H9 (cell line): ENCODE measurements at regions not wholly inside any gene's neighbourhood (a gene's known extent, or its start where the extent isn't known, plus 50 kb on each side); places are given as distances from the start of the nearest gene placed in this dataset.

Experiments
- DNase-seq: peaks from one replicate; pipeline ENCODE4 v3.0.0-alpha.2; 2017
- H2AFZ ChIP-seq: one replicate; pipeline ENCODE4 v1.6.1; 2013; ENCODE audit warnings: mild to moderate bottlenecking, low read length, control low read depth, moderate library complexity
- H2AK5ac ChIP-seq: 2 replicates; pipeline ENCODE4 v1.6.1; 2013; ENCODE audit warnings: low read length, control low read depth, mixed read lengths; ENCODE audit not compliant: insufficient read length
- H2BK120ac ChIP-seq: one replicate; pipeline ENCODE4 v1.6.1; 2013; ENCODE audit warnings: low read depth, mild to moderate bottlenecking, low read length, control low read depth, inconsistent platforms; ENCODE audit not compliant: poor library complexity, severe bottlenecking
- H2BK12ac ChIP-seq: 2 replicates; pipeline ENCODE4 v1.6.1; 2013; ENCODE audit warnings: low read length, control low read depth, mixed read lengths, low read depth; ENCODE audit not compliant: insufficient read length
- H2BK15ac ChIP-seq: 2 replicates; pipeline ENCODE4 v1.6.1; 2013; ENCODE audit warnings: low read depth, low read length, control low read depth
- H2BK20ac ChIP-seq: one replicate; pipeline ENCODE4 v1.6.1; 2013; ENCODE audit warnings: low read depth, mild to moderate bottlenecking, low read length, control low read depth, inconsistent platforms; ENCODE audit not compliant: poor library complexity, severe bottlenecking
- H2BK5ac ChIP-seq: 2 replicates; pipeline ENCODE4 v1.6.1; 2013; ENCODE audit warnings: low read length, control low read depth, mixed read lengths; ENCODE audit not compliant: insufficient read length
- H3K14ac ChIP-seq: 2 replicates; pipeline ENCODE4 v1.6.1; 2013; ENCODE audit warnings: low read length, control low read depth; ENCODE audit not compliant: insufficient read depth
- H3K18ac ChIP-seq: 2 replicates; pipeline ENCODE4 v1.6.1; 2013; ENCODE audit warnings: low read depth, mild to moderate bottlenecking, mixed read lengths, low read length, control low read depth; ENCODE audit not compliant: insufficient read length
- H3K23ac ChIP-seq: 2 replicates; pipeline ENCODE4 v1.6.1; 2013; ENCODE audit warnings: low read length, control low read depth, mixed read lengths, low read depth; ENCODE audit not compliant: insufficient read length
- H3K23me2 ChIP-seq: 2 replicates; pipeline ENCODE4 v1.6.1; 2013; ENCODE audit warnings: low read depth, mild to moderate bottlenecking, mixed read lengths, low read length, control low read depth; ENCODE audit not compliant: insufficient read length, poor library complexity, severe bottlenecking
- H3K27ac ChIP-seq: 2 replicates; pipeline ENCODE4 v1.5.1; 2013; ENCODE audit warnings: low read length, control low read depth, mixed read lengths, low read depth; ENCODE audit not compliant: insufficient read length
- H3K27me3 ChIP-seq: 2 replicates; pipeline ENCODE4 v1.6.1; 2013; ENCODE audit warnings: low read length, control low read depth, inconsistent platforms; ENCODE audit not compliant: insufficient read depth
- H3K4ac ChIP-seq: 2 replicates; pipeline ENCODE4 v1.6.1; 2013; ENCODE audit warnings: low read depth, mild to moderate bottlenecking, control low read depth, inconsistent platforms, low read length, moderate library complexity
- H3K4me1 ChIP-seq: 2 replicates; pipeline ENCODE4 v1.6.1; 2013; ENCODE audit warnings: low read length, control low read depth, inconsistent platforms; ENCODE audit not compliant: insufficient read depth
- H3K4me2 ChIP-seq: 2 replicates; pipeline ENCODE4 v1.6.1; 2013; ENCODE audit warnings: low read length, control low read depth, mixed read lengths; ENCODE audit not compliant: insufficient read length, insufficient read depth
- H3K56ac ChIP-seq: 2 replicates; pipeline ENCODE4 v1.6.1; 2013; ENCODE audit warnings: low read depth, mild to moderate bottlenecking, mixed read lengths, low read length, control low read depth; ENCODE audit not compliant: insufficient read length
- H3K79me1 ChIP-seq: 2 replicates; pipeline ENCODE4 v1.6.1; 2013; ENCODE audit warnings: low read depth, mild to moderate bottlenecking, moderate library complexity, low read length, control low read depth, inconsistent platforms; ENCODE audit not compliant: insufficient read depth, poor library complexity, severe bottlenecking
- H3K79me2 ChIP-seq: 2 replicates; pipeline ENCODE4 v1.6.1; 2013; ENCODE audit warnings: low read length, control low read depth, inconsistent platforms; ENCODE audit not compliant: insufficient read depth
- H3K9ac ChIP-seq: 2 replicates; pipeline ENCODE4 v1.6.1; 2013; ENCODE audit warnings: low read length, control low read depth, mixed read lengths; ENCODE audit not compliant: insufficient read length; ENCODE audit errors: extremely low read depth
- H3K9me3 ChIP-seq: one replicate; pipeline ENCODE4 v1.6.1; 2013; ENCODE audit warnings: low read depth, low read length, inconsistent platforms; ENCODE audit not compliant: control insufficient read depth
- H3T11ph ChIP-seq: one replicate; pipeline ENCODE4 v1.6.1; 2013; ENCODE audit warnings: mild to moderate bottlenecking, low read length, control low read depth, inconsistent platforms
- H4K20me1 ChIP-seq: one replicate; pipeline ENCODE4 v1.6.1; 2013; ENCODE audit not compliant: control insufficient read depth, insufficient read length, insufficient read depth
- H4K5ac ChIP-seq: 2 replicates; pipeline ENCODE4 v1.6.1; 2013; ENCODE audit warnings: low read depth, mild to moderate bottlenecking, mixed read lengths, low read length, control low read depth; ENCODE audit not compliant: insufficient read length
- H4K8ac ChIP-seq: replicated peaks from 2 replicates; pipeline ENCODE4 v1.6.1; 2013; ENCODE audit warnings: low read length, control low read depth, mixed read lengths, low read depth; ENCODE audit not compliant: insufficient read length
- H4K91ac ChIP-seq: 2 replicates; pipeline ENCODE4 v1.6.1; 2013; ENCODE audit warnings: low read depth, mild to moderate bottlenecking, moderate library complexity, mixed read lengths, low read length, control low read depth; ENCODE audit not compliant: insufficient read length
- H3K27ac Mint-ChIP-seq, 3 experiments: 2 replicates in 2 of 3; 3 replicates in 1 of 3; pipeline ENCODE4 v1.8.0; 2020 to 2021; ENCODE audit warnings: mixed read lengths in 3 of 3, mild to moderate bottlenecking in 1 of 3, moderate library complexity in 1 of 3
- H3K27me3 Mint-ChIP-seq: 2 replicates; pipeline ENCODE4 v1.8.0; 2021; ENCODE audit warnings: low read depth, mild to moderate bottlenecking, moderate library complexity, mixed read lengths
- H3K36me3 Mint-ChIP-seq, 3 experiments: 2 replicates in 2 of 3; 3 replicates in 1 of 3; pipeline ENCODE4 v1.8.0; 2020 to 2021; ENCODE audit warnings: low read depth in 3 of 3, mixed read lengths in 3 of 3; ENCODE audit not compliant: insufficient read depth in 1 of 3
- H3K4me1 Mint-ChIP-seq, 2 experiments: 2 replicates each; pipeline ENCODE4 v1.8.0; 2020; ENCODE audit warnings: mixed read lengths in 2 of 2
- H3K4me3 Mint-ChIP-seq, 2 experiments: 2 replicates in 1 of 2; 3 replicates in 1 of 2; pipeline ENCODE4 v1.8.0; 2020 to 2021; ENCODE audit warnings: mild to moderate bottlenecking in 2 of 2, mixed read lengths in 2 of 2, moderate library complexity in 1 of 2
- H3K9me3 Mint-ChIP-seq, 2 experiments: 2 replicates in 1 of 2; 3 replicates in 1 of 2; pipeline ENCODE4 v1.8.0; 2020; ENCODE audit warnings: mild to moderate bottlenecking in 2 of 2, mixed read lengths in 2 of 2, moderate library complexity in 1 of 2
- CTCF ChIP-seq: fragments of 200-600 bp; sonication (generic); conservative IDR thresholded peaks from 3 replicates; pipeline ENCODE4 v1.8.0; 2021; ENCODE audit warnings: antibody characterized with exemption, mild to moderate bottlenecking
- WGBS: extraction: QIAGEN DNeasy Blood & Tissue Kit; methylation state at CpG from one replicate; pipeline ENCODE4 v1.1.7; 2013; ENCODE audit warnings: missing lambda C conversion rate, low lambda C conversion rate, mixed read lengths; ENCODE audit not compliant: insufficient read length; ENCODE audit errors: extremely low coverage; 5-methylcytosine and 5-hydroxymethylcytosine counted together

- no peak overlapping the region for H2BK5ac ChIP-seq
- no peak overlapping the region for H4K91ac ChIP-seq
- Mint-ChIP-seq H3K27ac (no peak overlapping the region), H3K27me3 (no peaks in the 10 kb centered on the region), H3K9me3 (no peaks in the 10 kb centered on the region), H3K4me3 (no peak overlapping the region), H3K4me1 (peaks cover 2 to 7% of the 10 kb centered on the region in 2 experiments; a peak in 1 of 4 replicates), H3K36me3 (no peaks in the 10 kb centered on the region)
- H3K23me2 ChIP-seq: no peaks in the 10 kb centered on the region
- no peak overlapping the region for H3K9ac ChIP-seq
- no peak overlapping the region for H2AFZ ChIP-seq
- no peak overlapping the region for H3K23ac ChIP-seq
- H3K79me2 ChIP-seq: no peaks in the 10 kb centered on the region
- no peak overlapping the region for H3K4me2 ChIP-seq
- no peak for DNase-seq
- H3T11ph ChIP-seq: no peak overlapping the region
- H2AK5ac ChIP-seq: no peak overlapping the region
- no peak overlapping the region for H2BK15ac ChIP-seq
- no peak overlapping the region for H3K27ac ChIP-seq
- H3K14ac ChIP-seq: no peak overlapping the region
- no peak overlapping the region for H3K4ac ChIP-seq
- H4K20me1 ChIP-seq: no peaks in the 10 kb centered on the region
- no peaks in the 10 kb centered on the region for H3K27me3 ChIP-seq
- no peak overlapping the region for H2BK12ac ChIP-seq
- no peak overlapping the region for H4K8ac ChIP-seq
- H4K5ac ChIP-seq: no peak overlapping the region
- H3K9me3 ChIP-seq: no peaks in the 10 kb centered on the region
- no peak overlapping the region for H3K56ac ChIP-seq
- H2BK20ac ChIP-seq: no peak overlapping the region
- no peaks in the 10 kb centered on the region for H3K79me1 ChIP-seq
- H3K4me1 ChIP-seq: no peaks in the 10 kb centered on the region
- no peak overlapping the region for H2BK120ac ChIP-seq
- no CpG with 5 or more reads among the region's 7 CpGs for WGBS
- no peak overlapping the region for H3K18ac ChIP-seq
- no peak for TF ChIP-seq CTCF
Observed at GRCh38 chr10:28366994-28367393, 64.1 kb upstream of the MPP7 start.
